Spinal cord (tissue), 9 donors: ENCODE measurements at regions not wholly inside any gene's neighbourhood (a gene's known extent, or its start where the extent isn't known, plus 50 kb on each side); places are given as distances from the start of the nearest gene placed in this dataset.
"Not testable (repeated sequence)": the region's sequence is repeated elsewhere in the genome, so short reads cannot be mapped to it uniquely, and the experiment has no call there.

Experiments used
- DNase-seq, 6 donors: peaks; one replicate each; pipeline versions ENCODE4 v3.0.0 to v3.0.0-alpha.2; 2013 to 2015; ENCODE audit warnings: low spot score in 6 of 6, low read depth in 4 of 6
- H3K27ac ChIP-seq: one replicate; pipeline ENCODE4 v1.5.1; 2013; ENCODE audit warnings: low read depth, low read length, control low read depth
- H3K27me3 ChIP-seq: one replicate; pipeline ENCODE4 v1.6.1; 2013; ENCODE audit warnings: low read length; ENCODE audit not compliant: control insufficient read depth, insufficient read depth
- H3K36me3 ChIP-seq: one replicate; pipeline ENCODE4 v1.6.1; 2013; ENCODE audit warnings: low read length; ENCODE audit not compliant: control insufficient read depth, insufficient read depth
- H3K4me1 ChIP-seq: one replicate; pipeline ENCODE4 v1.6.1; 2013; ENCODE audit warnings: low read length; ENCODE audit not compliant: control insufficient read depth, insufficient read depth
- H3K4me3 ChIP-seq: one replicate; pipeline ENCODE4 v1.5.1; 2013; ENCODE audit warnings: low read depth, low read length, control low read depth
- H3K9me3 ChIP-seq: one replicate; pipeline ENCODE4 v1.6.1; 2013; ENCODE audit warnings: low read length; ENCODE audit not compliant: control insufficient read depth, insufficient read depth
- WGBS: methylation state at CpG from one replicate; pipeline ENCODE4 v1.1.5; 2013; ENCODE audit warnings: missing lambda C conversion rate; ENCODE audit not compliant: insufficient coverage; 5-methylcytosine and 5-hydroxymethylcytosine counted together
- donor health status: healthy.

DNA sequence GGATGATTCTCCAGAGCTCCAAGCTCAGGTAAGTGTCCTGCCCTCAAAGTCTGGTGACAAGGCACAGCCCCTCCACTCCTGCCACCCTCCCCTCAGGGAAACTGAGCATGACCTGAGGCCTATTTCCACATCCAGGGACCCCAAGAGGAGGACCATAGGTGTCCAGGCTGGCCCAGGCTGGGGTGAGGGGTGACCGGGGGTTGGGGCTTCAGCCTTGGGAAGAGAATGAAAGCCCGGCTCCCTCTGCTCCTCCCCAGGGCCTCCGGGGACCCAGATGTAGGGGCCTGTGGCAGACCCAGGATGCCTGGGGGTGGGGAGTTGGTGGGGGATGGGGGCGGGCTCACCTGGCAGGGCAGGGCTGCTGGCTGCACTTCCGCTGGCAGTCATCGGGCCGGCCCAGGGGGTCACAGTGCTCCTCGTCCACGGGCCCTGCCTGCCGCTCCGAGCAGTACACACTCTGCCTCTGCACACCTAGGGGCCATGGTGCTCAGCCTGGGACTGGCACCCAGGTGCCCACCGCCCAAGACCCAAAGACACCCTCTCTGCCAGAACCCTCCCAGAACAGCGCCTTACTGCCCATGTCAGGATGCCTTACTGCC is 116.5 kb upstream of the AKAP13 start:
- DNase-seq, H3K4me3 ChIP-seq, H3K9me3 ChIP-seq, H3K36me3 ChIP-seq, H3K27me3 ChIP-seq, H3K27ac ChIP-seq, H3K4me1 ChIP-seq: not testable (repeated sequence)
- WGBS: 87% methylated on average over 7 of the region's 13 CpGs

DNA sequence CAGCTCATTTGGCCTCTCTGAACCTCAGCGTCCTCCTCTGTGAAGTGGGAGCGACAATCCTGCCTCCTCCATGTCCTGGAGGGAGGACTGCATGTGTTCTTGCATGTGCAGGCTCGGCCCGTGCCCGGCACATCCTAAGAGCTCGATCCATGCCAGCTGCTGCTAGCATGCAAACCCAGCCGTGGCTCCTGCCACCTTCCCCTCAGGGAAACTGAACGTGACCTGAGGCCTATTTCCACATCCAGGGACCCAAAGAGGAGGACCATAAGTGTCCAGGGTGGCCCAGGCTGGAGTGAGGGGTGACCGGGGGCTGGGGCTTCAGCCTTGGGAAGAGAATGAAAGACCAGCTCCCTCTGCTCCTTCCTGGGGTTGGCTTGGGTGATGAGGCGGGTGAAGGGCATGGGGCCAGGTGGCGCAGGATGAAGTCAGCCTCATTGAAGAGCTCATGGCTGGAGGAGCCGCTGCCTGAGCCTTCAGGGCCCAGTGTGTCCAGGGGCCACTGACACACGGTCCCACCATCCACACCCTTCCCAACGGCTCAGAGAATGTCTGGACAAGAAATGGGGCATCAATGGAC is 115.7 kb upstream of the AKAP13 start:
- H3K4me1 ChIP-seq, H3K27me3 ChIP-seq, H3K9me3 ChIP-seq, H3K27ac ChIP-seq, DNase-seq, H3K36me3 ChIP-seq, H3K4me3 ChIP-seq: not testable (repeated sequence)
- WGBS: 79% methylated on average over 5 of the region's 14 CpGs

DNA sequence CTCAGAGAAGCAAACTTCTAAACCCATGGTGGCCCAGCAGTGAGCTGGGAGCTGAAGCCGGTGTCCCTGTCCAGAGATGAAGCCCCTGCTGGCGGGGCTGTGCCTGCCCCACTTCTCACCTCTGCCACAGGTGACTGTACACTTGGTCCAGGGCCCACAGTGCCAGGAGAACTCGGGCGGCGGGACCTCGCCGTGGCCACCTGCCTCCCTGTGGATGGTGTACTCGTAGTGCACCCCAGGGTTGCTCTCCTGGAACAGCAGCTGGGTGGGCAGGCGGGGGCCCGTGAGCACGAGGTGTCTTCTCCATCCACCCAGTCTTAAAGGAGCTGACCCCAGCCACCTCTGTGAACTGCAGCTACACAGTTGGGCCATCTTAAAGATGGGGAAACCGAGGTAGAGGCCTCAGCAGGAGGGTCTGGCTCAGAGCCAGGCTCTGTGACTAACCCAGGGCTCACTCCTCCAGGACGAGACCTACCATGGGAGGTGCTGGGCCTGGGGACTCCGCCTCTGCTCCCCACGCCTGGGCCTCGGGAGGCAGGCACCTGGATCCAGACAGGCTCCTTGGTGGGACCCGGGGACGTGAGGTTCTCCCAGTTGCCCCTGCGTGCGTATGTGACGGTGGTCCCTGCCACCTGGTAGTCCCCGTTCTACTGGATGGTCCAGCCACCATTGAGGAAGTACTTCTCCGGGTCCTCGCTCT is 113.1 kb upstream of the AKAP13 start:
- DNase-seq, H3K27me3 ChIP-seq, H3K36me3 ChIP-seq, H3K4me1 ChIP-seq, H3K4me3 ChIP-seq, H3K27ac ChIP-seq, H3K9me3 ChIP-seq: not testable (repeated sequence)
- WGBS: 100% methylated on average over 1 of the region's 24 CpGs

GRCh38 chr15:85274315-85275050 is 105.9 kb upstream of the AKAP13 start:
- no peaks in the 10 kb centered on the region for H3K36me3 ChIP-seq
- 86% methylated on average over 12 of the region's 14 CpGs for WGBS
- H3K4me1 ChIP-seq: no peaks in the 10 kb centered on the region
- no peaks in the 10 kb centered on the region for H3K9me3 ChIP-seq
- no peak for DNase-seq
- no peaks in the 10 kb centered on the region for H3K27me3 ChIP-seq
- H3K4me3 ChIP-seq: no peak overlapping the region
- no peak overlapping the region for H3K27ac ChIP-seq

GRCh38 chr15:85276508-85276907 is 103.9 kb upstream of the AKAP13 start:
- no peaks in the 10 kb centered on the region for H3K9me3 ChIP-seq
- no peaks in the 10 kb centered on the region for H3K4me1 ChIP-seq
- H3K27ac ChIP-seq: no peak overlapping the region
- WGBS: 100% methylated on average over 1 of the region's 4 CpGs
- DNase-seq: no peak
- no peaks in the 10 kb centered on the region for H3K36me3 ChIP-seq
- no peak overlapping the region for H3K4me3 ChIP-seq
- H3K27me3 ChIP-seq: no peaks in the 10 kb centered on the region

- H3K27me3 ChIP-seq: no peaks in the 10 kb centered on the region
- H3K9me3 ChIP-seq: no peaks in the 10 kb centered on the region
- no peaks in the 10 kb centered on the region for H3K36me3 ChIP-seq
- H3K4me1 ChIP-seq: no peaks in the 10 kb centered on the region
- no peak overlapping the region for H3K27ac ChIP-seq
- WGBS: 100% methylated on average over 6 of the region's 8 CpGs
- no peak overlapping the region for H3K4me3 ChIP-seq
- no peak for DNase-seq
Measured at GRCh38 chr15:85276921-85277320, 103.5 kb upstream of the AKAP13 start.

DNA sequence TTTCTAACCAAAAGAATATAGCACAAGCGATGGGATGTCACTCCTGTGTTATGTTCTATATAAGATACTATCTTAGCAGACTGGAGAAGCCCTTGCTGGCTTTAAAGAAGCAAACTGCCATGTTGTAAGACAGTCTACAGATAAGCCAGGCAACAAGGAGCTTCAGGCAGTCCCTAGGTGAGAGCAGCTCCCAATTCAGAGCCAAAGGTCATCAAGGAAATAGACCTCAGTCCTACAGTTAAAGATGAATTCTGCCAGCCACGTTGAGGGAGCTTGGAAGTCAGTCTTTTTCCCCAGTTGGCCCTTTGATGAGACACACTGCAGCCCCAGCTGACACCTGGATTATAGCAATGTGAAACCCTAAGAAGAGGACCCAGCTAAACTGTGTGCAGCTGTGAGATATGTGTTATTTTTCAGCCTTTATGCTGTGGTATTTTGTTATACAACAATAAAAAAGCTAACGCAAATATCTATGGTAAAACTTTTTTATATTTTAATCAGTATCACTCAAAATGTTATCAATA is 102.5 kb upstream of the AKAP13 start:
- DNase-seq: no peak
- Histone ChIP-seq H3K4me3 (no peak overlapping the region), H3K36me3 (no peaks in the 10 kb centered on the region), H3K27ac (no peak overlapping the region), H3K9me3 (no peaks in the 10 kb centered on the region), H3K27me3 (no peaks in the 10 kb centered on the region), H3K4me1 (peaks cover 4% of the 10 kb centered on the region)
- 67% methylated on average over 1 of the region's 3 CpGs for WGBS

DNA sequence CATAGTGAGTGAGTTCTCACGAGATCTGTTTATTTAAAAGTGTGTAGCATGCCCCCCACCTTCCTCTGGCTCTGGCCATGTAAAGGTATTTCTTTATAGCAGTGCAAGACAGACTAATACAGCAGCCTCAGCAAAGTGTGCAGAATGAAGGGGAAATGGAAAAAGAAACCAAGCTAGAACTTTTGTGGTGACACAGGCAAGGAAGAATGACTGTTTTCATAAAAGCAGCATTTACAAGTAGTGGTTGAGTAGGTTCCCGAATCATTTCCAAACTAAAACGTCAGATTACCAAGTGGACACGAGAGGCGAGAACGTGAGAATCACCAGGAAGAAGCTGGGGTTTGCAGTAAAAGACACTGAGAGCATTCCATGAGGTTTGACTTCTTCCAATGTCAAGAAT is 100.2 kb upstream of the AKAP13 start:
- no peaks in the 10 kb centered on the region for H3K9me3 ChIP-seq
- WGBS: 80% methylated on average over 1 of the region's 6 CpGs
- no peak for DNase-seq

GRCh38 chr15:85281293-85281882 is 99.0 kb upstream of the AKAP13 start:
- Histone ChIP-seq H3K27ac (no peak overlapping the region), H3K4me1 (peaks cover 4% of the 10 kb centered on the region), H3K4me3 (no peak overlapping the region), H3K9me3 (no peaks in the 10 kb centered on the region), H3K36me3 (no peaks in the 10 kb centered on the region), H3K27me3 (no peaks in the 10 kb centered on the region)
- 98% methylated on average over 6 of the region's 7 CpGs for WGBS
- no peak for DNase-seq

More for the DNA sequence above, 100.2 kb upstream of the AKAP13 start:
- Histone ChIP-seq H3K27ac (no peak overlapping the region), H3K27me3 (no peaks in the 10 kb centered on the region), H3K4me1 (peaks cover 4% of the 10 kb centered on the region), H3K36me3 (no peaks in the 10 kb centered on the region), H3K4me3 (no peak overlapping the region)
